Inflammatory macrophage (primary cell): ENCODE measurements at regions not wholly inside any gene's neighbourhood (a gene's known extent, or its start where the extent isn't known, plus 50 kb on each side); places are given as distances from the start of the nearest gene placed in this dataset.

Source experiments
- DNase-seq, 2 donors: peaks; one replicate each; pipeline ENCODE4 v3.0.0-alpha.2; 2020 to 2022

- no peak for DNase-seq
Observed at GRCh38 chr6:53413326-53413725, 64.6 kb upstream of the ELOVL5 start.

GRCh38 chr6:53412751-53413150 lies 64.0 kb upstream of the ELOVL5 start:
- DNase-seq: peak; percentile 15 to 51

GRCh38 chr6:53412021-53412715 lies 63.4 kb upstream of the ELOVL5 start:
- DNase-seq: no peak

GRCh38 chr6:53411451-53411850 lies 62.7 kb upstream of the ELOVL5 start:
- no peak for DNase-seq

- peak; percentile 43 to 59 for DNase-seq
Observed at GRCh38 chr6:53410508-53411258, 61.9 kb upstream of the ELOVL5 start.

- DNase-seq: no peak
Observed at GRCh38 chr6:53408826-53409225, 60.1 kb upstream of the ELOVL5 start.

- no peak for DNase-seq
Observed at GRCh38 chr6:53399027-53399344, 50.2 kb upstream of the ELOVL5 start.

- DNase-seq: no peak
Observed at GRCh38 chr6:53398247-53399026, 49.7 kb upstream of the ELOVL5 start.
